ENCODE measurements at regions not wholly inside any gene's neighbourhood (a gene's known extent, or its start where the extent isn't known, plus 50 kb on each side); places are given as distances from the start of the nearest gene placed in this dataset.

GRCh38 chr7:131238347-131238931 is 89.2 kb upstream of the MKLN1 start:
- DNase-seq = no peak

GRCh38 chr7:131241386-131241785 is 86.3 kb upstream of the MKLN1 start:
- DNase-seq = no peak

GRCh38 chr7:131242123-131242650 is 85.5 kb upstream of the MKLN1 start:
- DNase-seq = no peak

- no peak for DNase-seq
These were observed 83.3 kb upstream of the MKLN1 start for GRCh38 chr7:131244259-131244852.

GRCh38 chr7:131249003-131249402 is 78.7 kb upstream of the MKLN1 start:
- no peak for DNase-seq

GRCh38 chr7:131249483-131249882 is 78.2 kb upstream of the MKLN1 start:
- no peak for DNase-seq

- DNase-seq = no peak
These were observed 77.3 kb upstream of the MKLN1 start for GRCh38 chr7:131250331-131250730.

- no peak for DNase-seq
These were observed 76.3 kb upstream of the MKLN1 start for GRCh38 chr7:131251371-131251770.

GRCh38 chr7:131252976-131253375 is 74.7 kb upstream of the MKLN1 start:
- DNase-seq = no peak

GRCh38 chr7:131254211-131254610 is 73.5 kb upstream of the MKLN1 start:
- no peak for DNase-seq

- DNase-seq = no peak
These were observed 72.4 kb upstream of the MKLN1 start for GRCh38 chr7:131255242-131255641.

- DNase-seq = no peak
These were observed 66.1 kb upstream of the MKLN1 start for GRCh38 chr7:131261476-131261994.

- no peak for DNase-seq
These were observed 62.4 kb upstream of the MKLN1 start for GRCh38 chr7:131265227-131265626.

- DNase-seq = no peak
These were observed 60.0 kb upstream of the MKLN1 start for GRCh38 chr7:131267631-131268030.

- DNase-seq = no peak
These were observed 58.8 kb upstream of the MKLN1 start for GRCh38 chr7:131268906-131269305.

GRCh38 chr7:131272086-131272485 is 55.6 kb upstream of the MKLN1 start:
- DNase-seq = no peak

GRCh38 chr7:131274986-131275385 is 52.7 kb upstream of the MKLN1 start:
- DNase-seq = no peak

GRCh38 chr7:131276190-131276589 is 51.5 kb upstream of the MKLN1 start:
- DNase-seq = no peak

- DNase-seq = no peak
These were observed 50.9 kb upstream of the MKLN1 start for GRCh38 chr7:131276748-131277147.
